HCT116 (cell line): ENCODE measurements at regions not wholly inside any gene's neighbourhood (a gene's known extent, or its start where the extent isn't known, plus 50 kb on each side); places are given as distances from the start of the nearest gene placed in this dataset.

Source experiments
- ATAC-seq: fragments of 200-7000 bp; cut with Tn5 transposase; 2 replicates; pipeline ENCODE4 v1.9.1; 2020; ENCODE audit warnings: mild to moderate bottlenecking, moderate library complexity
- BruUV-seq: library from RNA; stranded (reverse); fragments of 400-500 nt; replicated peaks from 2 replicates; lab custom pipeline; 2021; lab: Mats Ljungman, UMichigan
- CTCF ChIA-PET: fragments of 300-600 bp; sonication (Branson Sonifier 250); formaldehyde crosslinking; loops from one replicate; lab custom pipeline; 2021; ENCODE audit warnings: antibody characterized with exemption; lab: Charles Lee
- POLR2A ChIA-PET: fragments of 300-600, 350-600 bp; sonication (Branson Sonifier 250); formaldehyde crosslinking; loops from one replicate; lab custom pipeline; 2021; ENCODE audit warnings: antibody characterized with exemption; lab: Charles Lee
- RAD21 ChIA-PET, 2 experiments: fragments of 300-600 bp; sonication (Branson Sonifier 250); formaldehyde crosslinking; loops; one replicate each; lab custom pipeline; 2023; ENCODE audit warnings: low total read pairs in 2 of 2; ENCODE audit not compliant: uncharacterized antibody in 2 of 2, unreplicated experiment in 2 of 2, low non-redundant PET in 1 of 2; lab: Charles Lee
- DNase-seq: peaks from one replicate; pipeline ENCODE4 v3.0.0-alpha.2; 2010; ENCODE audit warnings: low read depth, low spot score
- H2AFZ ChIP-seq: fragments of 200-600 bp; shearing (Covaris generic), sonication (generic); 2 replicates; pipeline ENCODE4 v1.6.1; 2017; ENCODE audit warnings: low read depth, mixed run types, mixed read lengths, antibody characterized with exemption, low read length; ENCODE audit not compliant: poor library complexity, severe bottlenecking
- H3K27ac ChIP-seq: 2 replicates; pipeline ENCODE4 v1.5.1; 2012; ENCODE audit warnings: low read depth, low read length
- H3K27me3 ChIP-seq: fragments of 200-600 bp; sonication (generic); 2 replicates; pipeline ENCODE4 v1.6.1; 2016; ENCODE audit warnings: mixed run types, low read length, mixed read lengths; ENCODE audit not compliant: insufficient read depth
- H3K36me3 ChIP-seq, 2 experiments: fragments of 200-500 bp in 1 of 2; fragments of 200-600 bp in 1 of 2; sonication (Bioruptor generic) in 1 of 2; sonication (generic) in 1 of 2; 2 replicates each; pipeline versions ENCODE4 v1.5.1 to v1.6.1; 2014 to 2016; ENCODE audit warnings: low read length in 2 of 2, inconsistent platforms in 1 of 2, mixed read lengths in 1 of 2, mixed run types in 1 of 2; ENCODE audit not compliant: insufficient read depth in 2 of 2, control insufficient read depth in 1 of 2
- H3K4me1 ChIP-seq, 2 experiments: fragments of 200-600 bp in 1 of 2; sonication (generic) in 1 of 2; 2 replicates each; pipeline versions ENCODE4 v1.5.1 to v1.6.1; 2012 to 2017; ENCODE audit warnings: low read length in 2 of 2, inconsistent platforms in 1 of 2, mild to moderate bottlenecking in 1 of 2, mixed read lengths in 1 of 2, mixed run types in 1 of 2, moderate library complexity in 1 of 2; ENCODE audit not compliant: insufficient read depth in 2 of 2, control insufficient read depth in 1 of 2
- H3K4me2 ChIP-seq: fragments of 200-600 bp; sonication (generic); 2 replicates; pipeline ENCODE4 v1.6.1; 2017; ENCODE audit warnings: mixed run types, low read length, mixed read lengths
- H3K4me3 ChIP-seq, 2 experiments: fragments of 200-600 bp in 1 of 2; sonication (generic) in 1 of 2; replicated peaks in 1 of 2; 2 replicates each; pipeline ENCODE4 v1.5.1; 2011 to 2016; ENCODE audit warnings: low read length in 2 of 2, control low read depth in 1 of 2, low read depth in 1 of 2, mild to moderate bottlenecking in 1 of 2, mixed read lengths in 1 of 2, mixed run types in 1 of 2
- H3K79me2 ChIP-seq: fragments of 200-600 bp; sonication (generic); 2 replicates; pipeline ENCODE4 v1.6.1; 2017; ENCODE audit warnings: mild to moderate bottlenecking, mixed run types, low read length, moderate library complexity, mixed read lengths; ENCODE audit not compliant: insufficient read depth
- H3K9ac ChIP-seq: fragments of 200-600 bp; sonication (generic); 2 replicates; pipeline ENCODE4 v1.6.1; 2016; ENCODE audit warnings: low read length, mixed read lengths
- H3K9me2 ChIP-seq: fragments of 200-600 bp; sonication (generic), shearing (Covaris generic); 2 replicates; pipeline ENCODE4 v1.6.1; 2017; ENCODE audit warnings: mixed run types, mild to moderate bottlenecking, moderate library complexity; ENCODE audit not compliant: insufficient read depth
- H3K9me3 ChIP-seq, 2 experiments: fragments of 200-500 bp in 1 of 2; fragments of 200-600 bp in 1 of 2; sonication (Bioruptor generic) in 1 of 2; sonication (generic) in 1 of 2; 2 replicates each; pipeline ENCODE4 v1.6.1; 2014 to 2017; ENCODE audit warnings: low read length in 2 of 2, mixed read lengths in 2 of 2, inconsistent platforms in 1 of 2, low read depth in 1 of 2, mild to moderate bottlenecking in 1 of 2, mixed run types in 1 of 2, moderate library complexity in 1 of 2; ENCODE audit not compliant: control insufficient read depth in 1 of 2, insufficient read depth in 1 of 2
- H4K20me1 ChIP-seq: fragments of 200-600 bp; sonication (generic), shearing (Covaris generic); 2 replicates; pipeline ENCODE4 v1.6.1; 2017; ENCODE audit warnings: mixed run types, mild to moderate bottlenecking, moderate library complexity; ENCODE audit not compliant: insufficient read depth
- EGR1 ChIP-seq: IDR thresholded peaks from 2 replicates; pipeline ENCODE4 v1.6.1; 2012; ENCODE audit warnings: low read depth
- EZH2 ChIP-seq: fragments of 200-600 bp; sonication (generic); IDR thresholded peaks from 2 replicates; pipeline ENCODE4 v1.6.1; 2017; ENCODE audit warnings: antibody characterized with exemption, mixed run types
- POLR2AphosphoS5 ChIP-seq: IDR thresholded peaks from 2 replicates; pipeline ENCODE4 v1.6.1; 2011; ENCODE audit warnings: mild to moderate bottlenecking, low read depth, low read length, moderate library complexity
- intact Hi-C: fragments of 100-400 bp; cut with micrococcal nuclease; formaldehyde crosslinking; loops from 2 replicates; pipeline ENCODE4 v1.10.0; 2022
- TF ChIP-seq, protein P1 (sequence below): IDR thresholded peaks from 2 replicates; pipeline ENCODE4 v1.6.1; 2011; ENCODE audit warnings: mild to moderate bottlenecking, low read length, moderate library complexity; ENCODE audit not compliant: insufficient replicate concordance; ENCODE audit errors: extremely low read depth
- TF ChIP-seq, protein P2 (sequence below): IDR thresholded peaks from 2 replicates; pipeline ENCODE4 v1.6.1; 2012

DNA sequence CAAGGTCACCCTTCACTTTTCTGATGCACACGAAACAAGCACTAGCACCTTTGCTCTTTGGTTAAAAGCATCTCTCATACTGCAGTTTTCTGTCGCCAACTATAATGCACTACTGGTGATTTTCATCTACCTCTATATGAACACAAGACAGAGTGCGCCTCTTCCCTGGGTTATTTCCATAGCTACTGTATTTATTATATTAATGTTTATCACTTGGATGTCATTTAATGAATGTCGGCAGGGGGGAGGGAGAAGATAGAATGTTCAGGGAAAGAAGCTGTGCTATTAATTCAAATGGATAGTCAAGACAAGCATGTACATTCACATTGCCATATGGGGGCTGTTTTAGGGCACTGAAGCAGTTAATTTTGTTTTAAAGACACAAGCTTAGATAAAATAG lies 174.1 kb upstream of the SAMSN1 start (continued):
- TF ChIP-seq, protein P1, sequence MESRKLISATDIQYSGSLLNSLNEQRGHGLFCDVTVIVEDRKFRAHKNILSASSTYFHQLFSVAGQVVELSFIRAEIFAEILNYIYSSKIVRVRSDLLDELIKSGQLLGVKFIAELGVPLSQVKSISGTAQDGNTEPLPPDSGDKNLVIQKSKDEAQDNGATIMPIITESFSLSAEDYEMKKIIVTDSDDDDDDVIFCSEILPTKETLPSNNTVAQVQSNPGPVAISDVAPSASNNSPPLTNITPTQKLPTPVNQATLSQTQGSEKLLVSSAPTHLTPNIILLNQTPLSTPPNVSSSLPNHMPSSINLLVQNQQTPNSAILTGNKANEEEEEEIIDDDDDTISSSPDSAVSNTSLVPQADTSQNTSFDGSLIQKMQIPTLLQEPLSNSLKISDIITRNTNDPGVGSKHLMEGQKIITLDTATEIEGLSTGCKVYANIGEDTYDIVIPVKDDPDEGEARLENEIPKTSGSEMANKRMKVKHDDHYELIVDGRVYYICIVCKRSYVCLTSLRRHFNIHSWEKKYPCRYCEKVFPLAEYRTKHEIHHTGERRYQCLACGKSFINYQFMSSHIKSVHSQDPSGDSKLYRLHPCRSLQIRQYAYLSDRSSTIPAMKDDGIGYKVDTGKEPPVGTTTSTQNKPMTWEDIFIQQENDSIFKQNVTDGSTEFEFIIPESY, result no peak
- TF ChIP-seq EGR1 (no peak), EZH2 (no peak)

DNA sequence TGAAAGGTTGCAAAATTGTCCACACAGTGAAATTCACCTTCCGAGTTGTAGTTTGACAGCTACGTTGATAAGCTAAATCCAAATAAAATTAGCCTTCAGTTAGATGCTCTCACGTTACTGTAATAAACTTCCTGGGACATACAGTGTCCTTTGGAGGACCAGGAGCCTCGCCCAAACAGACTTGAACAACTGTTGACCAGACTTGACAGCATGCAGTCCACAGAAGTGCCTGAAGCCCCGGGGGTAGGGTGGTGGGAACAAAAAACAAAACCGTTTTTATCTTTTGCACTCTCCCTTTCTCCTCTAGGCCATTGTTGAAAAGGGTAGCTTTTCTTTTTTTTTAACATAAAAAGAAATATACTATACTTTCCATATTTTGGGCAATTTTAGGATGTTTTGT lies 172.8 kb upstream of the SAMSN1 start:
- DNase-seq, result no peak
- H3K27me3 ChIP-seq, result no peaks in the 10 kb centered on the region
- no peak overlapping the region for H3K4me2 ChIP-seq
- H3K27ac ChIP-seq, result no peak overlapping the region
- H3K4me1 ChIP-seq, result no peaks in the 10 kb centered on the region
- H3K9me3 ChIP-seq, result no peaks in the 10 kb centered on the region
- H4K20me1 ChIP-seq, result no peaks in the 10 kb centered on the region
- no peaks in the 10 kb centered on the region for H3K36me3 ChIP-seq
- no peak for ATAC-seq
- no peaks in the 10 kb centered on the region for H3K9me2 ChIP-seq
- no peak overlapping the region for H3K4me3 ChIP-seq
- no peak overlapping the region for H3K9ac ChIP-seq
- intact Hi-C loops, result no loop called here
- no peak overlapping the region for H2AFZ ChIP-seq
- no peaks in the 10 kb centered on the region for H3K79me2 ChIP-seq
- no peak for TF ChIP-seq POLR2AphosphoS5
- TF ChIP-seq, protein P2, sequence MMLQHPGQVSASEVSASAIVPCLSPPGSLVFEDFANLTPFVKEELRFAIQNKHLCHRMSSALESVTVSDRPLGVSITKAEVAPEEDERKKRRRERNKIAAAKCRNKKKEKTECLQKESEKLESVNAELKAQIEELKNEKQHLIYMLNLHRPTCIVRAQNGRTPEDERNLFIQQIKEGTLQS, result no peak
- ChIA-PET RAD21 (no interaction called here), POLR2A (no interaction called here), CTCF (interaction anchor here (1.6 kb wide), 1 partner anchor 19 kb away, joined by 4 read pairs; no protein-coding TSS in a partner anchor)
- BruUV-seq, result no TSS peak
